ENCODE measurements at regions not wholly inside any gene's neighbourhood (a gene's known extent, or its start where the extent isn't known, plus 50 kb on each side); places are given as distances from the start of the nearest gene placed in this dataset.

- TF ChIP-seq, protein P1, sequence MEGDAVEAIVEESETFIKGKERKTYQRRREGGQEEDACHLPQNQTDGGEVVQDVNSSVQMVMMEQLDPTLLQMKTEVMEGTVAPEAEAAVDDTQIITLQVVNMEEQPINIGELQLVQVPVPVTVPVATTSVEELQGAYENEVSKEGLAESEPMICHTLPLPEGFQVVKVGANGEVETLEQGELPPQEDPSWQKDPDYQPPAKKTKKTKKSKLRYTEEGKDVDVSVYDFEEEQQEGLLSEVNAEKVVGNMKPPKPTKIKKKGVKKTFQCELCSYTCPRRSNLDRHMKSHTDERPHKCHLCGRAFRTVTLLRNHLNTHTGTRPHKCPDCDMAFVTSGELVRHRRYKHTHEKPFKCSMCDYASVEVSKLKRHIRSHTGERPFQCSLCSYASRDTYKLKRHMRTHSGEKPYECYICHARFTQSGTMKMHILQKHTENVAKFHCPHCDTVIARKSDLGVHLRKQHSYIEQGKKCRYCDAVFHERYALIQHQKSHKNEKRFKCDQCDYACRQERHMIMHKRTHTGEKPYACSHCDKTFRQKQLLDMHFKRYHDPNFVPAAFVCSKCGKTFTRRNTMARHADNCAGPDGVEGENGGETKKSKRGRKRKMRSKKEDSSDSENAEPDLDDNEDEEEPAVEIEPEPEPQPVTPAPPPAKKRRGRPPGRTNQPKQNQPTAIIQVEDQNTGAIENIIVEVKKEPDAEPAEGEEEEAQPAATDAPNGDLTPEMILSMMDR (IDR thresholded peaks at IDR 0.05; ENCODE audit: insufficient read depth, low read length), result no peak
- no peak for TF ChIP-seq POLR2AphosphoS5 (IDR thresholded peaks at IDR 0.05; ENCODE audit: low read depth)
Observed at GRCh38 chr3:182370949-182371348, 422.4 kb upstream of the ATP11B start.

Measured in HL-60 (cell line).